SK-N-SH treated with all-trans-retinoic acid at 6 μM for 48 hours (cell line): ENCODE measurements at regions not wholly inside any gene's neighbourhood (a gene's known extent, or its start where the extent isn't known, plus 50 kb on each side); places are given as distances from the start of the nearest gene placed in this dataset.

Experiments used
- BACH2 ChIP-seq: fragments of 250-450 bp; sonication (Bioruptor Pico); IDR thresholded peaks from 2 replicates; pipeline ENCODE4 v1.9.0; 2021; ENCODE audit warnings: mild to moderate bottlenecking, borderline replicate concordance
- CREB5 ChIP-seq: fragments of 250-450 bp; sonication (Bioruptor Pico); IDR thresholded peaks from 2 replicates; pipeline ENCODE4 v1.5.1; 2020; ENCODE audit warnings: low read depth, mild to moderate bottlenecking, moderate library complexity
- CSRNP3 ChIP-seq: fragments of 250-450 bp; sonication (Bioruptor Pico); IDR thresholded peaks from 2 replicates; pipeline ENCODE4 v1.5.1; 2021; ENCODE audit warnings: mild to moderate bottlenecking, moderate library complexity
- GLIS3 ChIP-seq: fragments of 250-450 bp; sonication (Bioruptor Pico); IDR thresholded peaks from 2 replicates; pipeline ENCODE4 v1.5.0; 2020; ENCODE audit warnings: mild to moderate bottlenecking, moderate library complexity
- PATZ1 ChIP-seq: fragments of 250-450 bp; sonication (Bioruptor Pico); IDR thresholded peaks from 2 replicates; pipeline ENCODE4 v1.8.0; 2020; ENCODE audit warnings: mild to moderate bottlenecking, moderate library complexity, borderline replicate concordance
- POU6F1 ChIP-seq: fragments of 250-450 bp; sonication (Bioruptor Pico); IDR thresholded peaks from 2 replicates; pipeline ENCODE4 v1.8.0; 2021; ENCODE audit warnings: low read depth, mild to moderate bottlenecking, moderate library complexity, borderline replicate concordance
- SNAI2 ChIP-seq: fragments of 250-450 bp; sonication (Bioruptor Pico); IDR thresholded peaks from 2 replicates; pipeline ENCODE4 v1.5.0; 2020; ENCODE audit warnings: mild to moderate bottlenecking, moderate library complexity
- TCF4 ChIP-seq: fragments of 250-450 bp; sonication (Bioruptor Pico); IDR thresholded peaks from 2 replicates; pipeline ENCODE4 v1.8.0; 2021; ENCODE audit warnings: mild to moderate bottlenecking, moderate library complexity, borderline replicate concordance
- ZC3H10 ChIP-seq: fragments of 250-450 bp; sonication (Bioruptor Pico); IDR thresholded peaks from 2 replicates; pipeline ENCODE4 v1.5.1; 2021; ENCODE audit warnings: mild to moderate bottlenecking, moderate library complexity

GRCh38 chr5:82624062-82624461 lies 345.9 kb upstream of the RPS23 start:
- TF ChIP-seq SNAI2 = no peak
- no peak for TF ChIP-seq CREB5
- no peak for TF ChIP-seq ZC3H10 (CRISPR knock-in tag)
- no peak for TF ChIP-seq TCF4 (CRISPR knock-in tag)
- no peak for TF ChIP-seq POU6F1
- no peak for TF ChIP-seq BACH2 (CRISPR knock-in tag)
- TF ChIP-seq PATZ1 = no peak
- TF ChIP-seq GLIS3 = no peak
- TF ChIP-seq CSRNP3 = no peak
